Fibroblast of skin of left quadriceps (primary cell): ENCODE measurements at regions not wholly inside any gene's neighbourhood (a gene's known extent, or its start where the extent isn't known, plus 50 kb on each side); places are given as distances from the start of the nearest gene placed in this dataset.
"Not testable (repeated sequence)": the region's sequence is repeated elsewhere in the genome, so short reads cannot be mapped to it uniquely, and the experiment has no call there.

Experiments
- DNase-seq, 2 experiments: peaks; one replicate each; pipeline ENCODE4 v3.0.0-alpha.2; 2013; ENCODE audit warnings: low read depth in 2 of 2

GRCh38 chr13:40362502-40362901 lies 303.9 kb downstream of the FOXO1 start:
- no peak for DNase-seq

DNA sequence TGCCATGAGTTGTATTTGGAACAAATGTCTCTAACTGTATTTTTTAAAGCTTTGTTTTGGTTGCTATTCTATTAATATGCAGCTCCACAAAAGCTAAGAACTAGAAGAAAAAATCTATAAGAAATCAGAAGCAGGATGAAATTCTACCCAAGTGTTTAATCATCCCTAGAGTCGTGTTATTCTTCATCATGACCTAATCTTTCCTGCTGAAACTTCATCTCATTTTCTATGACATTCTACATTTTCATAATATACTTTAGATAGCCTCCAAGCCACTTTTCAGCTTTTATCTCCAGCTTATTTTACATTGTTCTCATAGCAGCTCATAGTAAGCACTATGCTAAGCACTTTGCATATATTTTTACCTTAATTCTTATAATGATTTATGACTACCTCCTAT lies 302.8 kb downstream of the FOXO1 start:
- DNase-seq: no peak

DNA sequence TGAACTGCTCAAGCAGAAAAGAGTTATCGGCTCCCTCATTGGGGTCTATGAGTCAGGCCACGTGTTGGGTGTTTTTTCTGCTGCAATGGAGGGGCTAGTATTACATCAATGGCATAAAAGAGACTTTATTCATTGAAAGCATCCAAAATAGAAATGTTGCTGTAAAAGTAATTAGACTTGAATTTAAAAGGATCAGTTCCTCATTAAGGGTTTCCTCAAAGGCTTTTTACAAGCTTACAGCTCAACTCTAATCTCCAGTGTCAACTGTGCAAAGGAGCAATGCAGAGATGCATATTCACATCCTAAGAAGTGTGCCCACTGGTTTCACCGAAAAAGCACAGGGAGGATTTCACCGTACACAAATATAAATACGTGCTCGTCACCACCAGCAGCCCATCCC lies 300.3 kb downstream of the FOXO1 start:
- no peak for DNase-seq

DNA sequence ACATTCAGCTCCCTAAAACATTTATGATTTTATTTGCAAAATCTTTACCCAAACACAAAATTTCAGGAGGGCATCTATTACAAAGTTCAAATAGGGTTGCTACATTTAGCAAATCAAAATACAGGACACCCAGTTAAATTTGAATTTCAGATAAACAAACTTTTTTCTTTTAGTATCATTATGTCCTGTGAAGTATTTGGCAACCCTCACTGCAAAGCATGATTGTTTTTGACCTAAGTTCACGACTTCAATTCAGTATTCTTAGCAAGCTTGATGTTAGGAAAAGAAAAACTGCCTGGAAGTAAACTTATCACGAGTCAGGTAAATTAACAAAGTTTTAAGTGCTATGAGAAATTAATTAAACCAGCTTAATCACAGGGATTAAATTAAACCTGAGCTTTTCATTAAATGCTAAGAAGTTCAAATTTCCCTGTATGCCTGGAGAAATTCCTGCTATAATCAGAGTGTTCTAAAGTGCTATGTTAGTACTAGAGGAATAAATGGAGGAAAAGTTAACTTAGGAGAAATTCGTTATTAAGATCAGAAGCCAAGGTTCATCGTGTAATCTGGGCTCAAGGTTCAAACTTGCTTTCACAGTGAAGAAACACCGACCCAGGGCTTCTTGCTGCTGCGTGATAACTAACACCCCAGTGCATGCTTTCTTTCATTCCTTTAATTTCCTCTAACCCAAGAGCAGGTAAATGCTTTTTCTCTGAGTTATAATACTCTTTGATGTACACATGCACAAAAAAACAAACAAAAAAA lies 298.1 kb downstream of the FOXO1 start:
- DNase-seq: no peak

DNA sequence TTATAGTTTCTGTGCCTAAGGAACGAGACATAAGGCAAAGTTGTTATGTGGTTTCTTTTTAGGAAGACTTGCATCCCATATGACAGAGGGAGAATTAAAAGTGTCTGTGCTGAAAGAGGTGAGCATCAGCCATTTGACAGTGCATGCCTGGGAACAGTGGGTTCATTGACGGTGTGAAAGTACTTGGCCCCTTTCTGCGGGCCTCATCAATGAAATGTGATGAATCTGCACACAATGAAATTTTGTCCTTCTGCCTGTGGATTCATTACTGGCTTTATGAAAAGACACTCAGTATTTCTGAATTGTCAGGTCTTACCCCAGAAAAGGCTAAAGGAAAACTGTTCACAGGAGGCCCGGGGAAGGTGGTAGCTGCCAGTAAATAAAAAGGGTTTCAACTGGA lies 295.8 kb downstream of the FOXO1 start:
- DNase-seq: no peak

- no peak for DNase-seq
Observed at GRCh38 chr13:40371531-40372125, 294.8 kb downstream of the FOXO1 start.

DNA sequence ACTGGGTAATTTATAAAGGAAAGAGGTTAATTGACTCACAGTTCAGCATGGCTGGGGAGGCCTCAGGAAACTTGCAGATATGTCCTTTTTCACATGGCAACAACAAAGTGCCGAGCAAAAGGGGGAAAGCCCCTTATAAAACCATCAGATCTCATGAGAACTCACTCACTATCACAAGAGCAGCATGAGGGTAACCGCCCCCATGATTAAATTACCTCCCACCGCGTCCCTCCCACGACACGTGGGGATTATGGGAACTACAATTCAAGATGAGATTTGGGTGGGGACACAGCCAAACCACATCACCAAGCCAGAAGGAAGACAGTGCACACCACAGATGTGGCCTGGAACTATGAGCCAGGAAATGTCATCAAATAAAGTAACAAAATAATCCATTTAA lies 292.8 kb downstream of the FOXO1 start:
- not testable (repeated sequence) for DNase-seq

DNA sequence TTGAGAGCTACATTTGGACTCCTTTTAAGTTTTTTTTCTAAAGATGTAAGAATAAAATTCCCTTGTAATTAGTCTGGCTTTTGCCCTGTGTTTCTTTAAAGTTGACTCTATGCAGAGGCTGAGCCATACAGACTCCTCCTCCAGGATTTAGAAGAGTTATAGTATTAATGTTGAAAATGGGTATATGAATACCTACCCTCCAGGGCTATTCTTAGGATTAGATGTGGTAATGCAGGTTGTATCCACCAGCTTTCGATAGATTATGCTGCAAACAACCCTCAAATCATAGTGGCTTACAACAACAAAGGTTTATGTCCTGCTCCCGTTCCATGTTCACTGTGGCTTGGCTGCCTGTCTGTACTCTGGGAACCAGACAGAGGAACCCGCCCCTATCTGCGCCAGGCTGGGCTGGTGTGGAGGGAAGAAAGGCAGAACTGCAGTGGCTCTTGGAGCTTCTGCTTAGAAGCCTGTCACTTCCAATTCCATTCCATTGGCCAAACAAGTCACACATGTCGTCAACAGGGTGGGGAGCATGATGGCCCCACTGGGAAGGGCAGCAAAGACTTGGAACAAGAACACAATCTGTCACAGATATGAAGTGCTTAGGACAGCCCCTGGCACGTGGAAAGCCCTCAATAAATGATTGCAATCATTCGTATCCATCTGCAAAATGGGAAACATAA lies 290.8 kb downstream of the FOXO1 start:
- no peak for DNase-seq

DNA sequence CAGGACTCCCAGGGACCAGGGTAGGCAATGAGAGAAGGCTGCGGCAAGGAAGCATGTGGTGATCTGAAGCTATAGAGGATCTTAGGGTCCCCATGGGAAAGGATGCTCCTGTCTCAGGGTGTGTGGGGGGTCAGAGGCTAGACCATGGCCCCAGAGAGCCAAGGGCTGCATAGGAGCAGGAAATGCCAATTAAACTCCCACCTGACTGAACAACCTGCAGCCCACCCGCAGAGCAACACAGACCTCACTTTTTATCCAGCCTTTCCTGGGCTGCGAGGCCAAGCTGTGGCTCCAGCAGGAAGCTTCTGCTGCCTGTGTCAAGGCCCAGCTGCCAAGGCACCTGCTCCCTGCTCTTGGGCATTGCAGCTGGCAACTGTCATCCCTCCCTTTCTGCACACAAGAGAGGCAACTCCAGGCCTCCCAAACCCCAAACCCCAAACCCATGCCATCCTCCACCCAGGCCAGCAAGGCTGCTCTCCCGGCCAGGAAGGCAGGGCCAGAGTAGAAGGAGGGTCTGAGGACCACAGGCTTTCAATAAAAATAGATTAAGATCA lies 290.1 kb downstream of the FOXO1 start:
- DNase-seq: no peak

GRCh38 chr13:40376867-40377535 lies 289.4 kb downstream of the FOXO1 start:
- DNase-seq: no peak

- no peak for DNase-seq
Observed at GRCh38 chr13:40377783-40378182, 288.7 kb downstream of the FOXO1 start.

GRCh38 chr13:40379196-40379595 lies 287.2 kb downstream of the FOXO1 start:
- DNase-seq: no peak

- DNase-seq: no peak
Observed at GRCh38 chr13:40379794-40380578, 286.5 kb downstream of the FOXO1 start.

DNA sequence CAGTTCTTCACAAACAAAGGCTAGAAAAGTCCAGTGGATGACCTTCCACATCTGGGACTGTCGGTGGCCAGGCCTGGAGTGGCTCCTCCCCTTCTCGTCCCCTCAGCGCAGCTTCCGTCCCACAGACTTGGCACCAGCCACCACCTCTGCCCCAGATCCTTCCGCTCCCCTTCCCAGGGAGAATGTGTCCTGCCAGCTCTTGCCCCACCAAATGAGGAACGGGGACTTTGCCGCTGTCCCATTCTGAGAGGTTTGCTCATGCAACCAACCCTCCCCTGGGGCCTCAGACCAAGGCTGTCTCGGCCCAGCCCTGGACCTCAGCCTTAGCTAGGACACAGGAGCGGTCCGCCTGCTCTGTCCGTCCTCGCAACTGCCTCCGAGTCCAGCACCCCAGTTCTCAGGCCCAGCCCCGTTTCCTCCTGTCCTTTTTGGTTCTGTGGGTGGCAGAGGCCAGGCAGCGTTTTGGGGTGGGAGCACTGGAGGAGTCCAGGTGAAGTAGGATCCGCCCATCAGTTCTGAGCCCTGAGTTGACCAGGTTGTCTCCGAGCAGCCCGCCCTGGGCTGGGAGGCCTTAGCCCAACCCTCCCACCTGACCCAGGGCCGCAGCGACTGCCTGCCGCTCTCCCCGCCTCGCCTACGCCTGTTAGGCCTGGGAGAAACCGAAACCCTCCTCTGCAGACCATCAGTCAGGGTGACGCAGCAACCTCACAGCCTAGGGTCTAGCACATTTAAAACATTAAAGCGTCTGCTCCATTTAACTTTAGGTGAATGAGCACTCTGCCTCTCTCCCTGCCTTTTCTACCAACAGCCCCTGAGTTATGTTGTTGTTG lies 284.3 kb downstream of the FOXO1 start:
- DNase-seq: no peak

DNA sequence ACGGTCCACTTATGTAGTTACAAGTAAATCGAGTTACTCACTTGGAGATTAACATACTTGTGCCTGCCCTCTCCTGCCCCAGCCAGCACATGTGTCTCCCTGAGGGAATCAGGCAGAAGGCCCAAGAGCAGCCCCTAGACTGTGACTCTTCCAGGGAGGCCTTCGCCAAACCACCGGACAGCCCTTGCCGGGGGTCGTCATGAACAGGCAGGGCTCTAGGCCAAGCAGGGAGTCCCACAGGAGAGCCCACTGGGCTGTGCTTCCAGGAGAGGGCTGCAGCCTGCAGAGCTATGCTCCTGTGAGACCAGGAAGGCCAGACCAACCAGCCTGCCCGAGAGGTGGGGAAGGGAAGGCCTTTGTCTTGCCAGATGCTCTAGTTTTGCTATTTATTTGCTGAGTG lies 283.3 kb downstream of the FOXO1 start:
- DNase-seq: no peak

DNA sequence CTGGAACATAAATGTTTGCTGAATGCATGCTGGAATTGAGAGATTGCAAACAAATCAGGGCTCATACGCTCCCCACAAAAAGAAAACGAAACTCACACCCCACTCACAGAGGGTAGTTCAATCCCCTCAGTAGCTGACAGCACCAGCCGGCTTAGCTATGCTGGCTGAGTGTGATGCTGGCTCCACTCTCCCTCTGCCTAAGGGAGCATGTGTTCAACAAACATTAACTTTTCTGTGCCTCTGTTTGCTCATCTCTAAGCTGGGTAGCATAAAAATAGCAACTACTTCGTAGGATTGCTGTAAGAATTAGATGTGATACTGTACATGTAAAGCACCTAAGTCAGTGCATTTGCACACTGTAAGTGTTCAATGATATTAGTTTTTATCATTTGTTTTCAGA lies 282.6 kb downstream of the FOXO1 start:
- no peak for DNase-seq

DNA sequence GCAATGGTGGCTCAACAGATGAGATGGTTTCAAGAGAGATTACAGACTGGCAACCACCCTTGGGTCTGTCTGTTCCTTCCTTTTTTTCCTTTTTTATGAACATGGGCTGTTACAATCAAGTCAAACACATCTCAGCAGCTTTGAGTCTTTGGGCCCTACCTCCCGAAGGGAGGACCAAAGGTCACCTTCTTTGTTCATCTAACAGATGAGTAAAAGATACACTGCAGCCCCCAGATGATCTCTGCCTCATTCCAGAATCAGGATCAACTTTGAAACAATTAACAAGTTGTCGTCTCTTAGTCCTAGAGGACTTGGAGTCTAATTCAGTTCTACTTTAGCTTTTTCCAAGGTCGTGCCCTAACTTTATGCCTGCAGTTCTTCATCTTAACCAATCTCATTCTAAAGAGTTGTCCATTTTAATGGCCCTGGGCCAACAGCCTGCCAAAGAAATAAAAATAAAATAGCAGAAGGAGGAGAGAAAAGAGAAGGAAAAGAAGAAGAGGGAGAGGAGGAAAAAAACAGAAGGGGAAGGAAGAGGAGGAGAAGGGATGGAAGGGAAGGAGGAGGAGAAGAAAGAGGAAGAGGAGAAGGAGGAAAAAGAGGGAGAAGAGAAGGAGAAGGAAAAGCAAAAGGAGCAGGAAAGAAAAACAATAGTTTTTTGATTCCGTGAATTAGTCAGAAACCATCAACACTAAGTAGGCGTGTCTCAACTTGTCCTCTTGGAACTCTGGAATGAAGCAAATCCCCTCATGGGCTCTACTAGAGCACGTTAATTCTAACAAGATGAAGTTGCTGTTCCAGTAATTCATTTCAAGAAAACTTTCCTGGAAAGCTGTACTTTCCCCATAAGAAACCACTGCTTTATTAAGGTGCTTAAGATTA lies 281.2 kb downstream of the FOXO1 start:
- no peak for DNase-seq

GRCh38 chr13:40385858-40386180 lies 280.6 kb downstream of the FOXO1 start:
- DNase-seq: no peak

GRCh38 chr13:40386586-40386985 lies 279.9 kb downstream of the FOXO1 start:
- no peak for DNase-seq

DNA sequence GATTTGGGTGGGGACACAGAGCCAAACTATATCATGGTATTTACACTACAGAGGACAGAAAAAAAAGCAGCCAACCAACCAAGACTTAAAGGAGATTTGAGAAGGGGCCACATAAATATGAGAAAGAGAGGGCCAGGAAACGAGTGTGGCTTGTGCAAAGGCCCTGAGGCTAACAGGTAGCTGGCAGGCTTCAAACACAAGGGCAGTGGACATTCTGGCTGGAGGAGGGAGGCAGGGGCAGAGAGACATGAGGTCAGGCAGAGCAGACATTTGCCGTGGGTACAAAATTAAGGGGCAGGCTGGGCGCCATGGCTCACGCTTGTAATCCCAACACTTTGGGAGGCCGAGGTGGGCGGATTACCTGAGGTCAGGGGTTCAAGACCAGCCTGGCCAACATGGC lies 278.7 kb downstream of the FOXO1 start:
- no peak for DNase-seq
